22Rv1 (cell line): ENCODE measurements at regions not wholly inside any gene's neighbourhood (a gene's known extent, or its start where the extent isn't known, plus 50 kb on each side); places are given as distances from the start of the nearest gene placed in this dataset.

Experiments used
- CTCF ChIP-seq: fragments of 450-650 bp; IDR thresholded peaks from 2 replicates; pipeline ENCODE4 v1.5.1; 2017; ENCODE audit warnings: mild to moderate bottlenecking
- ZFX ChIP-seq: fragments of 450-650 bp; IDR thresholded peaks from 2 replicates; pipeline ENCODE4 v1.6.1; 2017; ENCODE audit warnings: antibody characterized with exemption, borderline replicate concordance

DNA sequence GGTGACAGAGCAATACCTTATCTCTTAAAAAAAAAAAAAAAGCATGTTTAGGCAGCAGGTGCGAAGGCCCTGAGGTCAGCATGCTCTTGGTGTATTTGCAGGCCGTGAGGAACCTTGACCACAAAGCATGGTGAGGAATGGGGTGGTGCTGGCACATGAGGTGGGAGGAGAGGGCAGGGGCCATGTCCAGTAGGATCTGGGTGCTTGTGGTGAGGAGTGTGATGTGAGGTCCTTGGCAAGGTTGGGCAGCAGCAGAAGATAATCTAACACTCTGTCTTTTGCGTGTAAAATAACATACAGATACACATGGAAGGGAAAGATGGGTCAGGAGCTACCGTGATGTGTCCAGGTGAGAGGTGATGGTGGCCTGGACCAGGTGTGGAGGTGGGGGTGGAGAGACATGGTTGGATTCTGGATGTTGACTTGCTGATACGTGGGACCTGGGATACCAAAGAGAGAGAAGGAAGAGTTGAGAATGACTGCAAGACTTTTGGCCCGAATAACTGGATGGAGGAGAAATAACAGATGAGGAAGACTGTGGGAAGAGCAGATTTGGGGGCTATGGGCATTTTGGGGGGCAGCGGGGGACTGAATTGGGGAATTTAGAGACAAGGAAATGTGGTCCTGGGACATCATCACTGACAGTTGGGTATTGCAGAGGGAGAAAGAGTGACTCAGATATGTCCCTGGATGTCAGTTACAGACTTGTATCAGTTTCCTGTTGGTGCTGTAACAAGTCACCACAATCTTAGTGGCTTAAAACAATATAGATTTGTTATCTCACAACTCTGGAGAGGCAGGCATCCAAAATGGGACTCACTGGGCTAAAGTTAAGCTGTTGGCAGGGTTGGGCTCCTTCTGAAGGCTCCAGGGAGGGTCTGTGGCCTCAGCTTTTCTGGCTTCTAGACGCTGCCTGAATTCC lies 274.9 kb downstream of the HAPSTR1 start:
- TF ChIP-seq CTCF (no peak), ZFX (no peak)
